Sigmoid colon (tissue), 4 donors: ENCODE measurements at regions not wholly inside any gene's neighbourhood (a gene's known extent, or its start where the extent isn't known, plus 50 kb on each side); places are given as distances from the start of the nearest gene placed in this dataset.

Source experiments
- EP300 ChIP-seq, 4 donors: sonication (generic); formaldehyde crosslinking; IDR thresholded peaks; one replicate each; pipeline ENCODE4 v1.6.1; 2017; ENCODE audit warnings: antibody characterized with exemption in 4 of 4
- POLR2AphosphoS5 ChIP-seq, 4 donors: sonication (generic); formaldehyde crosslinking; IDR thresholded peaks; one replicate each; pipeline ENCODE4 v1.6.1; 2017; ENCODE audit warnings: antibody characterized with exemption in 4 of 4
- TF ChIP-seq, protein P1 (sequence below), 4 experiments: fragments of 450-650 bp in 3 of 4; fragments of 200-600 bp in 1 of 4; IDR thresholded peaks; one replicate each; pipeline ENCODE4 v1.5.1; 2016 to 2019; ENCODE audit warnings: antibody characterized with exemption in 4 of 4, mild to moderate bottlenecking in 3 of 4, moderate library complexity in 2 of 4

DNA sequence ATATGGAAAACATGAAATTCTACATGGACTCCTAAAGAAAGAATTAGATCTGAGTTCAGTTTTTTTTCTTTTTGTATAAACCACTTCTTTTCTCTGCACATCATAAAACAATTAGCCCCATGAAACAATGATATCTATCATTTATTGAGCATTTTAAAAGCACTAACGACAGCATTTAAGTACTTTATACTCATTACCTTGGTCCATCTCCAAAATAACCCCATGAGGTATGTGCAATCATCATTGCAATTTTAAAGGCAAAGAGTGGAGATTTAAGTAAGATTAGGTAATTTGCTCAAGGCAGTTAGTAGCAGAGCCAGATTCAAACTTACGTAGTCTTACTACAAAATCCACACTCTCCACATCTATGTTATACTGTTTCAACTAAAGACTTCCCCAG is 177.7 kb upstream of the RAG2 start:
- TF ChIP-seq, protein P1, sequence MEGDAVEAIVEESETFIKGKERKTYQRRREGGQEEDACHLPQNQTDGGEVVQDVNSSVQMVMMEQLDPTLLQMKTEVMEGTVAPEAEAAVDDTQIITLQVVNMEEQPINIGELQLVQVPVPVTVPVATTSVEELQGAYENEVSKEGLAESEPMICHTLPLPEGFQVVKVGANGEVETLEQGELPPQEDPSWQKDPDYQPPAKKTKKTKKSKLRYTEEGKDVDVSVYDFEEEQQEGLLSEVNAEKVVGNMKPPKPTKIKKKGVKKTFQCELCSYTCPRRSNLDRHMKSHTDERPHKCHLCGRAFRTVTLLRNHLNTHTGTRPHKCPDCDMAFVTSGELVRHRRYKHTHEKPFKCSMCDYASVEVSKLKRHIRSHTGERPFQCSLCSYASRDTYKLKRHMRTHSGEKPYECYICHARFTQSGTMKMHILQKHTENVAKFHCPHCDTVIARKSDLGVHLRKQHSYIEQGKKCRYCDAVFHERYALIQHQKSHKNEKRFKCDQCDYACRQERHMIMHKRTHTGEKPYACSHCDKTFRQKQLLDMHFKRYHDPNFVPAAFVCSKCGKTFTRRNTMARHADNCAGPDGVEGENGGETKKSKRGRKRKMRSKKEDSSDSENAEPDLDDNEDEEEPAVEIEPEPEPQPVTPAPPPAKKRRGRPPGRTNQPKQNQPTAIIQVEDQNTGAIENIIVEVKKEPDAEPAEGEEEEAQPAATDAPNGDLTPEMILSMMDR (IDR thresholded peaks at IDR 0.05) = no peak
- TF ChIP-seq EP300 (IDR thresholded peaks at IDR 0.05) (no peak), POLR2AphosphoS5 (IDR thresholded peaks at IDR 0.05) (no peak)
